Keratinocyte (primary cell): ENCODE measurements at regions not wholly inside any gene's neighbourhood (a gene's known extent, or its start where the extent isn't known, plus 50 kb on each side); places are given as distances from the start of the nearest gene placed in this dataset.
"Not testable (repeated sequence)": the region's sequence is repeated elsewhere in the genome, so short reads cannot be mapped to it uniquely, and the experiment has no call there.

Experiments
- DNase-seq: peaks from one replicate; pipeline ENCODE4 v3.0.0-alpha.2; 2011; ENCODE audit warnings: low read depth, missing footprints, low spot score
- FAIRE-seq: peaks from 2 replicates; lab custom pipeline; 2011; peaks lifted over from hg19 to GRCh38; lab: Jason Lieb, UNC
- H2AFZ ChIP-seq: 2 replicates; pipeline ENCODE4 v1.6.0; 2012; ENCODE audit warnings: low read length, control low read depth, inconsistent platforms; ENCODE audit not compliant: control insufficient read depth
- H3K27ac ChIP-seq: 2 replicates; pipeline ENCODE4 v1.5.1; 2011; ENCODE audit warnings: low read length; ENCODE audit not compliant: control insufficient read depth, insufficient read depth
- H3K27me3 ChIP-seq: 3 replicates; pipeline ENCODE4 v1.6.0; 2011; ENCODE audit warnings: low read length; ENCODE audit not compliant: control insufficient read depth, insufficient read depth; ENCODE audit errors: extremely low read depth
- H3K36me3 ChIP-seq, 2 experiments: 2 replicates in 1 of 2; 3 replicates in 1 of 2; pipeline ENCODE4 v1.5.1; 2011; ENCODE audit warnings: low read length in 2 of 2, mild to moderate bottlenecking in 1 of 2; ENCODE audit not compliant: control insufficient read depth in 2 of 2, insufficient read depth in 2 of 2; ENCODE audit errors: extremely low read depth in 1 of 2
- H3K4me1 ChIP-seq: 3 replicates; pipeline ENCODE4 v1.5.1; 2011; ENCODE audit warnings: low read length; ENCODE audit not compliant: control insufficient read depth, insufficient read depth; ENCODE audit errors: extremely low read depth
- H3K4me2 ChIP-seq: 3 replicates; pipeline ENCODE4 v1.6.0; 2011; ENCODE audit warnings: low read depth, low read length; ENCODE audit not compliant: control insufficient read depth, insufficient read depth; ENCODE audit errors: extremely low read depth
- H3K4me3 ChIP-seq, 3 experiments: fragments of 200-600 bp in 1 of 3; sonication (generic) in 1 of 3; 2 replicates in 2 of 3; 3 replicates in 1 of 3; pipeline ENCODE4 v1.5.1; 2011 to 2016; ENCODE audit warnings: low read length in 3 of 3, mild to moderate bottlenecking in 3 of 3, control low read depth in 2 of 3, inconsistent platforms in 1 of 3, low read depth in 1 of 3, mixed read lengths in 1 of 3, mixed run types in 1 of 3, moderate library complexity in 1 of 3; ENCODE audit not compliant: control insufficient read depth in 2 of 3, insufficient read depth in 2 of 3; ENCODE audit errors: extremely low read depth in 1 of 3
- H3K79me2 ChIP-seq: 2 replicates; pipeline ENCODE4 v1.6.0; 2012; ENCODE audit warnings: low read length; ENCODE audit not compliant: control insufficient read depth, insufficient read depth
- H3K9ac ChIP-seq: 3 replicates; pipeline ENCODE4 v1.6.0; 2011; ENCODE audit warnings: low read length; ENCODE audit not compliant: control insufficient read depth, insufficient read depth; ENCODE audit errors: extremely low read depth
- H3K9me1 ChIP-seq: 3 replicates; pipeline ENCODE4 v1.6.0; 2011; ENCODE audit warnings: low read length; ENCODE audit not compliant: control insufficient read depth, insufficient read depth; ENCODE audit errors: extremely low read depth
- H3K9me3 ChIP-seq: 2 replicates; pipeline ENCODE4 v1.5.1; 2012; ENCODE audit warnings: low read depth, low read length; ENCODE audit not compliant: control insufficient read depth
- H4K20me1 ChIP-seq: 3 replicates; pipeline ENCODE4 v1.6.0; 2011; ENCODE audit warnings: low read length; ENCODE audit not compliant: control insufficient read depth, insufficient read depth; ENCODE audit errors: extremely low read depth
- CTCF ChIP-seq, 3 experiments: IDR thresholded peaks in 1 of 3; conservative IDR thresholded peaks in 1 of 3; optimal IDR thresholded peaks in 1 of 3; 2 replicates in 2 of 3; 3 replicates in 1 of 3; pipeline versions ENCODE3 to v1.5.1; 2011; ENCODE audit warnings: low read length in 3 of 3, mild to moderate bottlenecking in 3 of 3, moderate library complexity in 2 of 3, control low read depth in 1 of 3, inconsistent platforms in 1 of 3; ENCODE audit not compliant: insufficient read depth in 2 of 3; ENCODE audit errors: extremely low read depth in 1 of 3
- EZH2 ChIP-seq: IDR thresholded peaks from one replicate; pipeline ENCODE4 v1.6.1; 2012; ENCODE audit warnings: inconsistent platforms, mild to moderate bottlenecking, low read length, moderate library complexity
- dilution Hi-C: fragments of 300-500 bp; cut with MboI; formaldehyde crosslinking; loops from one replicate; pipeline ENCODE4 v1.7.0; 2020; ENCODE audit warnings: low sequenced_read_pairs; ENCODE audit not compliant: extremely low pct_ligation_motif_present

GRCh38 chr4:34328939-34329338 lies 1915.4 kb downstream of the ARAP2 start:
- dilution Hi-C loops = no loop called here
- DNase-seq (no peak), FAIRE-seq (no peak)
- Histone ChIP-seq H3K4me2 (no peak overlapping the region), H4K20me1 (no peaks in the 10 kb centered on the region), H3K27ac (no peak overlapping the region), H3K36me3 (no peaks in the 10 kb centered on the region), H3K9ac (no peak overlapping the region), H3K4me3 (no peak overlapping the region), H3K9me3 (no peaks in the 10 kb centered on the region), H3K4me1 (no peaks in the 10 kb centered on the region), H3K79me2 (no peaks in the 10 kb centered on the region), H3K27me3 (no peaks in the 10 kb centered on the region), H2AFZ (no peak overlapping the region), H3K9me1 (no peaks in the 10 kb centered on the region)
- TF ChIP-seq EZH2 = no peak
- no peak for TF ChIP-seq CTCF (optimal IDR thresholded peaks at IDR 0.05 in 1 of 3, IDR thresholded peaks at IDR 0.05 in 1 of 3, conservative IDR thresholded peaks at IDR 0.05 in 1 of 3; ENCODE audit: extremely low read depth in 1 of 3, insufficient read depth in 2 of 3, low read length in 3 of 3)

DNA sequence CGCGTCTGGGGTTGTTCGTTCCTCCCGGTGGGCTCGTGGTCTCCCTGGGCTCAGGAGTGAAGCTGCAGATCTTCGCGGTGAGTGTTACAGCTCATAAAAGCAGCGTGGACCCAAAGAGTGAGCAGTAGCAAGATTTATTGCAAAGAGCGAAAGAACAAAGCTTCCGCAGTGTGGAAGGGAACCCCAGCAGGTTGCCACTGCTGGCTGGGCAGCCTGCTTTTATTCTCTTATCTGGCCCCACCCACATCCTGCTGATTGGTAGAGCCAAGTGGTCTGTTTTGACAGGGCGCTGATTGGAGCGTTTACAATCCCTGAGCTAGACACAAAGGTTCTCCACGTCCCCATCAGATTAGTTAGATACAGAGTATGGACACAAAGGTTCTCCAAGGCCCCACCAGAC lies 1909.2 kb downstream of the ARAP2 start:
- H3K9me1 ChIP-seq, H3K36me3 ChIP-seq, H4K20me1 ChIP-seq, H2AFZ ChIP-seq, H3K9ac ChIP-seq, H3K27me3 ChIP-seq, FAIRE-seq, DNase-seq, dilution Hi-C loops, H3K4me2 ChIP-seq, H3K4me1 ChIP-seq, H3K79me2 ChIP-seq, H3K9me3 ChIP-seq, H3K27ac ChIP-seq, H3K4me3 ChIP-seq: not testable (repeated sequence)

- dilution Hi-C loops, FAIRE-seq: not testable (repeated sequence)
These were observed 1908.8 kb downstream of the ARAP2 start for GRCh38 chr4:34335556-34335955.

More at GRCh38 chr4:34335556-34335955, 1908.8 kb downstream of the ARAP2 start:
- H2AFZ ChIP-seq, H3K27me3 ChIP-seq, H4K20me1 ChIP-seq, H3K4me2 ChIP-seq, H3K79me2 ChIP-seq, H3K27ac ChIP-seq, H3K9me3 ChIP-seq, H3K9ac ChIP-seq, H3K9me1 ChIP-seq, H3K4me3 ChIP-seq, H3K4me1 ChIP-seq, H3K36me3 ChIP-seq, DNase-seq: not testable (repeated sequence)
